Gastroesophageal sphincter (tissue), 3 donors: ENCODE measurements at regions not wholly inside any gene's neighbourhood (a gene's known extent, or its start where the extent isn't known, plus 50 kb on each side); places are given as distances from the start of the nearest gene placed in this dataset.

ENCODE experiments used
- CTCF ChIP-seq, 4 experiments: fragments of 200-600 bp in 2 of 4; fragments of 450-650 bp in 2 of 4; sonication (generic) in 1 of 4; IDR thresholded peaks; one replicate each; pipeline ENCODE4 v1.5.1; 2017 to 2019; ENCODE audit warnings: antibody characterized with exemption in 4 of 4, mild to moderate bottlenecking in 2 of 4, moderate library complexity in 2 of 4
- EP300 ChIP-seq: sonication (generic); formaldehyde crosslinking; IDR thresholded peaks from one replicate; pipeline ENCODE4 v1.6.1; 2017; ENCODE audit warnings: antibody characterized with exemption, mild to moderate bottlenecking
- POLR2A ChIP-seq, 2 donors: fragments of 450-650 bp; IDR thresholded peaks; one replicate each; pipeline ENCODE4 v1.6.1; 2017; ENCODE audit warnings: antibody characterized with exemption in 2 of 2, mild to moderate bottlenecking in 2 of 2, moderate library complexity in 1 of 2
- POLR2AphosphoS5 ChIP-seq: sonication (generic); formaldehyde crosslinking; IDR thresholded peaks from one replicate; pipeline ENCODE4 v1.6.1; 2017; ENCODE audit warnings: antibody characterized with exemption

GRCh38 chr9:26755476-26755875 lies 137.1 kb downstream of the CAAP1 start:
- TF ChIP-seq EP300 (no peak), CTCF (IDR thresholded peaks at IDR 0.05) (no peak), POLR2AphosphoS5 (no peak), POLR2A (IDR thresholded peaks at IDR 0.05) (no peak)
